Tibial nerve (tissue), 3 donors: ENCODE measurements at regions not wholly inside any gene's neighbourhood (a gene's known extent, or its start where the extent isn't known, plus 50 kb on each side); places are given as distances from the start of the nearest gene placed in this dataset.

Experiments
- POLR2A ChIP-seq, 2 donors: fragments of 450-650 bp; IDR thresholded peaks; one replicate each; pipeline ENCODE4 v1.6.1; 2017; ENCODE audit warnings: antibody characterized with exemption in 2 of 2, mild to moderate bottlenecking in 2 of 2, moderate library complexity in 2 of 2
- TF ChIP-seq, protein P1 (sequence below), 5 experiments: fragments of 200-600 bp in 3 of 5; fragments of 450-650 bp in 2 of 5; sonication (generic) in 3 of 5; IDR thresholded peaks; one replicate each; pipeline ENCODE4 v1.5.1; 2016 to 2019; ENCODE audit warnings: antibody characterized with exemption in 5 of 5, mild to moderate bottlenecking in 3 of 5, moderate library complexity in 2 of 5

DNA sequence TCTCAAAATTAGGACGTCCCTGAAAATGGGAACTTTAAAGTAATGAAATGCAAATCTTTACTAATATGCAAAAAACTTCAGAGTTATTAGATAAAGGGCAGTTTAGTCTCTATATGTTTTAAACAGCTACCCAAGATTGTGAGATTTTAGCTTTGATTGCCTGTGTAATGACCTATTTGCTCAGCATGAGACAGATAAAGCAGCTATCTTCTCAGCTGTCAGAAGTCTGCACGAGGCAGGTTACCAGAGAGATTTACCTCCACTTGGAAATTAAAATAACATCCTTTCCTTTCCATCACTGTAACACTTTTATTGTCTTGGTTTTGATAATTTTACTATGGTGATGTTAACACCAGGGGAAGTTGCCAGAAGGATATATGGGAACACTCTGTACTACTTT lies 436.6 kb upstream of the OPRM1 start:
- TF ChIP-seq, protein P1, sequence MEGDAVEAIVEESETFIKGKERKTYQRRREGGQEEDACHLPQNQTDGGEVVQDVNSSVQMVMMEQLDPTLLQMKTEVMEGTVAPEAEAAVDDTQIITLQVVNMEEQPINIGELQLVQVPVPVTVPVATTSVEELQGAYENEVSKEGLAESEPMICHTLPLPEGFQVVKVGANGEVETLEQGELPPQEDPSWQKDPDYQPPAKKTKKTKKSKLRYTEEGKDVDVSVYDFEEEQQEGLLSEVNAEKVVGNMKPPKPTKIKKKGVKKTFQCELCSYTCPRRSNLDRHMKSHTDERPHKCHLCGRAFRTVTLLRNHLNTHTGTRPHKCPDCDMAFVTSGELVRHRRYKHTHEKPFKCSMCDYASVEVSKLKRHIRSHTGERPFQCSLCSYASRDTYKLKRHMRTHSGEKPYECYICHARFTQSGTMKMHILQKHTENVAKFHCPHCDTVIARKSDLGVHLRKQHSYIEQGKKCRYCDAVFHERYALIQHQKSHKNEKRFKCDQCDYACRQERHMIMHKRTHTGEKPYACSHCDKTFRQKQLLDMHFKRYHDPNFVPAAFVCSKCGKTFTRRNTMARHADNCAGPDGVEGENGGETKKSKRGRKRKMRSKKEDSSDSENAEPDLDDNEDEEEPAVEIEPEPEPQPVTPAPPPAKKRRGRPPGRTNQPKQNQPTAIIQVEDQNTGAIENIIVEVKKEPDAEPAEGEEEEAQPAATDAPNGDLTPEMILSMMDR (IDR thresholded peaks at IDR 0.05), result no peak
- TF ChIP-seq POLR2A (IDR thresholded peaks at IDR 0.05), result no peak
